ENCODE measurements at regions not wholly inside any gene's neighbourhood (a gene's known extent, or its start where the extent isn't known, plus 50 kb on each side); places are given as distances from the start of the nearest gene placed in this dataset.

DNA sequence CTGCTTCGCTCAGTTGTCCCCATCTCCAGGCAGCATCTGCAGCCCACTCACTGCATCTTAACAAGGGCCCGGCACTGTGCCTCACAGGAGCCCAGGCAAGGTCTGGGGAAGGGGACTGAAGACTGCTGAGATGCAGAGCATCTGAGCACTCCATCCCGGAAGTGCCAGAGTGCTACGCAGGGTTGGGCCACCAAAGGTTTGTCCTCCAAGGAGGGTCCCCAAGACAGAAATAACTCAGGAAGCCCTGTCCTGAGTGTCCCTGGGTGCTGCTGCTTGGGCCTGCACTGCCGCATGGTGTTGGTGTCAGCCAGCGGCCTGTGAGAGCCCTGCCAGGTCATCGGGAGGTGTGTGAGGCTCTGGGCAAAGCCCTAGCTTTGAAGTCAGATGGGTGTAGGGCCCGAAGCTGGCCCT lies 288.2 kb upstream of the ZMIZ1 start:
- intact Hi-C loops (cut with micrococcal nuclease) = no loop called here
- 92% methylated on average over 8 of the region's 8 CpGs for WGBS (ENCODE audit: insufficient coverage)
- H3K79me2 ChIP-seq (ENCODE audit: control insufficient read depth, insufficient read depth, low read length) = no peaks in the 10 kb centered on the region
- H3K4me3 ChIP-seq (ENCODE audit: control extremely low read depth in 1 of 5, extremely low read depth in 1 of 5, insufficient read depth in 1 of 5, low read depth in 2 of 5, low read length in 4 of 5) = no peak overlapping the region
- DNase-seq = no peak
- H3K27ac ChIP-seq (ENCODE audit: low read length in 2 of 2) = no peak overlapping the region
- CTCF ChIA-PET = no interaction called here
- no peaks in the 10 kb centered on the region for H3K4me1 ChIP-seq (ENCODE audit: control insufficient read depth in 2 of 2, insufficient read depth in 2 of 2, low read length in 2 of 2)
- Mint-ChIP-seq H3K4me1 (no peaks in the 10 kb centered on the region), H3K9me3 (ENCODE audit: insufficient read depth) (no peaks in the 10 kb centered on the region), H3K4me3 (no peak overlapping the region), H3K27me3 (peaks cover 5% of the 10 kb centered on the region), H3K27ac (no peak overlapping the region)
- H3K27me3 ChIP-seq (replicated peaks in 1 of 4; ENCODE audit: control extremely low read depth in 1 of 4, control insufficient read depth in 3 of 4, insufficient read depth in 4 of 4, low read length in 3 of 4) = peaks cover 0 to 5% (median 0%) of the 10 kb centered on the region in 4 experiments
- no peaks in the 10 kb centered on the region for H3K36me3 ChIP-seq (replicated peaks in 1 of 2; ENCODE audit: control extremely low read depth in 1 of 2, control insufficient read depth in 1 of 2, extremely low read depth in 1 of 2, insufficient read depth in 2 of 2, low read length in 1 of 2)
- H4K20me1 ChIP-seq (ENCODE audit: control insufficient read depth, insufficient read depth, low read length, poor library complexity, severe bottlenecking) = no peaks in the 10 kb centered on the region
- POLR2A ChIA-PET = no interaction called here
- no peak for TF ChIP-seq EZH2 (IDR thresholded peaks at IDR 0.05; ENCODE audit: borderline replicate concordance, insufficient read depth, low read depth, low read length, poor library complexity, severe bottlenecking)
- TF ChIP-seq CTCF (IDR thresholded peaks at IDR 0.05) = no peak
- no peak overlapping the region for H2AFZ ChIP-seq (ENCODE audit: insufficient read depth, low read depth, low read length, poor library complexity, severe bottlenecking)
- no peak overlapping the region for H3K4me2 ChIP-seq (replicated peaks; ENCODE audit: low read depth, low read length, poor library complexity, severe bottlenecking)
- no peak overlapping the region for H3K9ac ChIP-seq (ENCODE audit: low read length)
- ATAC-seq (ENCODE audit: low read depth) = no peak
- peaks cover 0 to 11% (median 0%) of the 10 kb centered on the region in 3 donors for H3K9me3 ChIP-seq (ENCODE audit: control extremely low read depth in 1 of 3, control insufficient read depth in 2 of 3, insufficient read depth in 1 of 3, low read length in 2 of 3)

- H3K36me3 ChIP-seq (replicated peaks in 1 of 2; ENCODE audit: control extremely low read depth in 1 of 2, control insufficient read depth in 1 of 2, extremely low read depth in 1 of 2, insufficient read depth in 2 of 2, low read length in 1 of 2) = no peaks in the 10 kb centered on the region
- WGBS (ENCODE audit: insufficient coverage) = 92% methylated on average over 9 of the region's 10 CpGs
- no peak overlapping the region for H3K4me2 ChIP-seq (replicated peaks; ENCODE audit: low read depth, low read length, poor library complexity, severe bottlenecking)
- H4K20me1 ChIP-seq (ENCODE audit: control insufficient read depth, insufficient read depth, low read length, poor library complexity, severe bottlenecking) = no peaks in the 10 kb centered on the region
- H3K27ac ChIP-seq (ENCODE audit: low read length in 2 of 2) = no peak overlapping the region
- H3K27me3 Mint-ChIP-seq = peaks cover 8% of the 10 kb centered on the region
- no peaks in the 10 kb centered on the region for H3K9me3 Mint-ChIP-seq (ENCODE audit: insufficient read depth)
- H3K4me3 ChIP-seq (ENCODE audit: control extremely low read depth in 1 of 5, extremely low read depth in 1 of 5, insufficient read depth in 1 of 5, low read depth in 2 of 5, low read length in 4 of 5) = no peak overlapping the region
- H3K27ac Mint-ChIP-seq = no peak overlapping the region
- intact Hi-C loops (cut with micrococcal nuclease) = no loop called here
- no peaks in the 10 kb centered on the region for H3K79me2 ChIP-seq (ENCODE audit: control insufficient read depth, insufficient read depth, low read length)
- H2AFZ ChIP-seq (ENCODE audit: insufficient read depth, low read depth, low read length, poor library complexity, severe bottlenecking) = no peak overlapping the region
- ATAC-seq (ENCODE audit: low read depth) = no peak
- peaks cover 0 to 11% (median 0%) of the 10 kb centered on the region in 3 donors for H3K9me3 ChIP-seq (ENCODE audit: control extremely low read depth in 1 of 3, control insufficient read depth in 2 of 3, insufficient read depth in 1 of 3, low read length in 2 of 3)
- TF ChIP-seq EZH2 (IDR thresholded peaks at IDR 0.05; ENCODE audit: borderline replicate concordance, insufficient read depth, low read depth, low read length, poor library complexity, severe bottlenecking) (no peak), CTCF (IDR thresholded peaks at IDR 0.05) (no peak)
- no peak overlapping the region for H3K9ac ChIP-seq (ENCODE audit: low read length)
- CTCF ChIA-PET = no interaction called here
- no peaks in the 10 kb centered on the region for H3K4me1 Mint-ChIP-seq
- POLR2A ChIA-PET = no interaction called here
- H3K27me3 ChIP-seq (replicated peaks in 1 of 4; ENCODE audit: control extremely low read depth in 1 of 4, control insufficient read depth in 3 of 4, insufficient read depth in 4 of 4, low read length in 3 of 4) = peaks cover 0 to 5% (median 0%) of the 10 kb centered on the region in 4 experiments
- no peaks in the 10 kb centered on the region for H3K4me1 ChIP-seq (ENCODE audit: control insufficient read depth in 2 of 2, insufficient read depth in 2 of 2, low read length in 2 of 2)
- no peak overlapping the region for H3K4me3 Mint-ChIP-seq
- DNase-seq = no peak
Measured at GRCh38 chr10:78781251-78781913, 287.4 kb upstream of the ZMIZ1 start.
